NCI-H1417 treated with DMSO at 0.1 percent for 48 hours (cell line): ENCODE measurements at regions not wholly inside any gene's neighbourhood (a gene's known extent, or its start where the extent isn't known, plus 50 kb on each side); places are given as distances from the start of the nearest gene placed in this dataset.

ENCODE experiments used
- DNase-seq: peaks from one replicate; lab custom pipeline; 2025; lab: John Stamatoyannopoulos, UW

DNA sequence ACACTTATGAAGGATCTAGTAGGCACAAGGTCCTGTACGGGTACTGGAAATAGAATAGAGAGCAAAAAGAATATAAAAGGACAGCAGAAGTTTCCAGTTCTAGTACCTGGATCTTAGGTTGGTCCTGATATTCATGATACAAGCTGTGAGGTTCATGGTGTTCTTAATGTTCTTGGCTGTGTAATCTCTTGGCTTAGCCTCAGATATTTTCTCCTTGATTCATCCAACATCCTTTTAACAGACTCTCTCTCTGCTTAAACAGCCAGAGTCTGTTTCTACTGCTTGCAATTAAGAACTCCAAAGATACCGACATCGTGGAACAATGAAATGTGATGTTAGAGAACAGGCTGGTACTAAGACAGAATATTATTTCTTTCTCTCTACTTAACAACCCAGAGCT is 49.9 kb downstream of the CNTN3 start:
- no peak for DNase-seq

DNA sequence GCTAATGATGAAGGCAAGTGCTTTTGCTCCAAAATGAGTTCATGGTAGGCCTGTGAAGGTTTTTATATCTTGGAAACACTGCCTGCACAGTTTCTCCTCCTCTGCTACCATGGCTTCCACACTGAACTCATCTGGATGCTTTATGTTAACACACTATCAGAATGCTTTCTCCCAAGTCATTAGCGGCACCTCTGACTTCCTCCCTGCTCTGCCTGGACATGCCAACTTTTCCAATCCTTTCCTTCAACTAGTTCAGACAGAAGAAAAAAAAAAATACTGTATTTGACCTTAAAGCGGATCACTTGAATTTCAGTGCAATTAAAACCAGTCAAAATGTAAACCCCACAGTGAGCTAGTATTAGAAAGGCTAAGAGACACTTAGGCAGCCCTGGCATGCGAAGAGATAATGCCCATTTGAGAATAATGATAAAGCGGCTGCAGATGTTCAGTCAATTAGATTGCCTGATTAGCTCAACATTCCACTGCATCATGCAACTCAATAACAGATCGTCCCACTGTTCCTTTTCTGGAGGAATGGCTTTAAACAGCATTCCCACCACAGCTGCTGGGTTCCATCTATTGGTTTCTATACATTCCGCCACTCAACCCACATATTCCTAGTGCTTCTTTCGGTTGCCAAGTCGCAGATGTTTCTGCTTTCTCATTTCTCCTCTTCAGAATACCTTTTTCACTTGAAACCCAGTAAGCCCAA is 51.7 kb downstream of the CNTN3 start:
- no peak for DNase-seq

DNA sequence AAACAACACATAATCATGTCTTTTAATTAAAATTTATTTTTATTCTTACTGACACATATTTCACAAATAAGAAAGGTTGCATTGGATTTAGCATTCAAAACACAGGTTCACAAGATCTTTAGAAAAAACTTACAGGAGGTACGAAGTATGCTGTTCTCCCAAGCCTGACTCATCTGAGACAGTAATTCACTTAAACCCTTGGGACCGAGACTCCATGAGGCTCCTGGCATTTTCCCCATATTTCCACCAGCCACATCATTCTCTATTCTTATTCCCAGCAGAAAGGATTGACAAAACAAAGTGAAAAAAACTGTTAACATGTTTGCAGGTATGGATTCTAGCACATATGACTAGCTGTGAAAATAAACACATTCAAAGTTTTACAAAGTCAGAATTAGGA is 52.6 kb downstream of the CNTN3 start:
- peak; percentile 27 for DNase-seq

DNA sequence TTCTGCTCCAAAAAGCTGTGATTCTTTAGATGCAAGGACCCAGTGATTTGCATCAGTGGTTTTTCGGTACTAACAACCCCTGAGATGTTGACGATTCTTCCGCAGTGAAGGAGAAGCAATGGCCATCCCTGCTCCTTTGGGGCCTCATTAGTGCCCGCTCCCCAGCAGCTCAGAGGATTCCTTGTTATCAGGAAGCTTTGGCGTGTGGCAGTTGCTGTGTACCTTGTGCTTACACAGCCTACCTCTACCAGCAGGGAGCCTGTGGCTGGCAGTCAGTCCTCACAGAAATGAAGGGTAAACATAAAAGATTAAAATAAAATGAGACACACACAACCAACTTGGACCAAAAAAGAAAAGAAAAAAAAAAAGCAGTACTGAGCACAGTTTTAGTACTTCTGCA is 55.2 kb downstream of the CNTN3 start:
- no peak for DNase-seq

DNA sequence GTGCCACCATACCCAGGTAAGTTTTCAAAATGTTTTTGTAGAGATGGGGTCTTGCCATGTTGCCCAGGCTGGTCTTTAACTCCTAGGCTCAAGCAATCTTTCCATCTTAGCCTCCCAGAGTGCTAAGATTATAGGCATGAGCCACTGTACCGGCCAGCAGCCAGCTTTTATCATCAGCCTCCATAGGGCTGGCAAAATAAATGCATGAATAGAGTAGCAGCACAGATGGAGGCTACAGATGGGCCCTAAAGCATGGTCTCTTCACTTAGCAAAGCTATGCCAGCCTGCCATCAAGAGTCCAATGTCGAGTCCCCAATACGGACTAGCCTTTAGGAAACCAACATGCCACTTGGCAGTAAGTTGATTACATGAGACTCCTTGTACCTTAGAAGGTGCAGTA is 63.8 kb downstream of the CNTN3 start:
- no peak for DNase-seq

DNA sequence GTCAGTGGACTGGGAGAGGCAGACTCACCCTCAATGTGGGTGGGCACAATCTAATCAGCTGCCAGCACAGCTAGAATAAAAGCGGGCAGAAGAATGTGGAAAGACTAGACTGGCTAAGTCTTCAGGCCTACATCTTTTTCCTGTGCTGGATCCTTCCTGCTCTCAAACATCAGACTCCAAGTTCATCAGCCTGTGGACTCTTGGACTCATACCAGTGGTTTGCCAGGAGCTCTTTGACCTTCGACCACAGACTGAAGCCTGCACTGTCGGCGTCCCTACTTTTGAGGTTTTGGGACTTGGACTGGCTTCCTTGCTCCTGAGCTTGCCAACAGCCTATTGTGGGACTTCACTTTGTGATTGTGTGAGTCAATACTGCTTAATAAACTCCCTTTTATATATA is 68.0 kb downstream of the CNTN3 start:
- DNase-seq: no peak

DNA sequence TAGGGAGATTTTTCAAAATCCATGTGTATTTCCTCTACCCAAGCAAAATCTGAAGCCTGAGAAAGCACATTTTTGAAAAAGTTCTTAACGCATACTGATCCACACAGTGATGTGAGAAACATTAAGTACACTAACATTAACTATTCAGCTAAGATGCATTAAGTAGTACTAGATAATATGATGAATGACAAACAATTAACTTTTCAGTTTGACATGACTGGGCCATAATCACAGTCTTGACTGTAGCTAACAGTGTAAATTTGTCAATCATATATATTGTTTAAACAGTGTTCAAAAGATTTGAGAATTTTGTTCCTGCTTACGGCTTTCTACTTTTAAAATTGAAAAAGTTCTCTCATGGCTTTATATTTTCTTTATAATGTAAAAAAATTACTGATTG is 72.0 kb downstream of the CNTN3 start:
- DNase-seq: no peak

DNA sequence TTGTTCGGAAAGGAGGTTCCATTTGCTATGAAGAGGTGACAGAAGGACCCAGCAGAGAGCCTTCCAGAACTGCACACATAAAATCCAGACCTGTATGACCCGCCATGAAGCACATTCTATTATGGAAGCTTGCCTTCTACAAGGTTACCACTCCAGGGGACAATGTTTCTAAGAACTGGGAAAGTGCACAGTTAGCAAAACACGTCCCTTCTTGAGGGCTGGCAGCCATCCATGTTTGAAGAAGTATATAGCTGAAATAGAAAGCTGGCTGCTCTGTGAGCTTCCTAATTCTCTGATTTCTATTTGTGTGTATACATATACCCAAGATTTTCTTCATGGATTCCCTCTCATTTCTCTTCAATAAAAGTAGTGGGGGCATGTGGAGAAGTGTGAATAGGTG is 74.6 kb downstream of the CNTN3 start:
- DNase-seq: no peak

DNA sequence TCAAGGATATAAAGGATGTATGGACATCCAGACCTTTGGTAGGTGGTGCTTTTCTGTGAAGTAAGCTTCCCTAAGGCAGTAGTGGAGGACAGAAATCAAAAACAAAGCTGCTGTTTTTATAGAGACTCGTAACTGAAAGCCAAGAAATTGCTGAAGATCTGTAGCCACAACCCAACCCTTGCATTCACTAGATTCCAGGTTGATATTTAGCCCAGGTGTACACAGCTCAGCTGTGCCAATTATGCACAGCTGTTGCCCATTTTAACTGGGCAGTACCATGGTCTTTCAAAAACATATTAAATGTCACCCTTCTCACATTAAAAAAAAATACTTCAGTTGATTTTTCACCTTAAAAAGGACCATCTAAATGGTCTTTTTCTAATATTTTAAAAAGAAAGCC is 75.8 kb downstream of the CNTN3 start:
- DNase-seq: no peak

DNA sequence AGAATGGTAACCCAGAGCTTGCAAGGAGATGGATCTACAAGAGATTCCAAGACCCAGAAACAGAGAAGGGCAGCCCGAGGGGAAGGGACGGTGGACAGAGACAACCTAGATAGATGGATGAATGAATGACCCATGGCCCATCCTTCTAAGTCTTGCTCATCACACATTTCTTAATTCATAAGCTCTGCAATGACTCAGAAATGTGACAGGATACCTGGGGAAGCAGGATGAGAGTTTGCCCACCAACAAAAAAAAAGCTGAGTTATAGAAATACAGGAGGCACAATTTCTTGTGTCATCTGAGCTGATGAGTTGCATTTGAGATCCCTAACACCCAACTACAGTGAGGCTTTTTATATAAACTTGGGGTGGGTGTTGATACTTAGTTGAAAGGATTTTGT is 76.6 kb downstream of the CNTN3 start:
- no peak for DNase-seq

DNA sequence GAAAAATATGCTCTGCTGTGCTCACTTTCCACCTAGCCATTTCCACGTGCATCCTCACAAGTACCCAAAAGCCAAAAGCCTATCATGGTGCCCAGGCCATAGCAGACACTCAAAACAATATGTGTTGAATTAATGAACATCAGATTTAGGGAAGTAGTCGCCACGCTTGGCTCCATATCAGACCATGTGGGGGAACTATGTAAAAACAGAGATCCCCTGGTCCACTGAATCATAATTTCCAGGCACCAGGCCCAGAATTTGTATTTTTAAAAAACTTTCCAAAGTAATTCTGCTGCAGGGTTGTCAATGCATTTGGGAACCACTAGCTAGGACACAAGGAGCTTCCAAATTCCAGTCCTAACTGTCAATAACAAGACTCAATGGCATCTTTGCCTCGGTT is 77.3 kb downstream of the CNTN3 start:
- DNase-seq: no peak

DNA sequence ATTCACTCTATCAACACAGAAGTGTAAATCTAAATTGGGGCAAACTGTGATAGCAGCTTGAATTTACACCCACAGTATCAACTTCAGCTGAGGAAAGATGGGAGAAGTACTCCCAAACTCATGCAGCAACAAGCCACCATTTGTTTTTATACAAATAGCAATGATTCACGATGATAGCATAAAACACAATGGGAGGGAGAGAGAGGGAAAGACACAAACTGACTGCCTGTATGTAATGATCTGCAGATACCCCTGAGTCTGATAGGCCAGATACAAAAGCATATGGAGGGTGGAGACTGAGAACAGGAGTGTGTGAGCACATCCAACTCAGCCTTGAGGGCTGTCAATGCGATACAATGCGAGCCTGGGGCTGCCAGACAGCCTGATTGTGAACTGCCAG is 79.2 kb downstream of the CNTN3 start:
- DNase-seq: no peak

DNA sequence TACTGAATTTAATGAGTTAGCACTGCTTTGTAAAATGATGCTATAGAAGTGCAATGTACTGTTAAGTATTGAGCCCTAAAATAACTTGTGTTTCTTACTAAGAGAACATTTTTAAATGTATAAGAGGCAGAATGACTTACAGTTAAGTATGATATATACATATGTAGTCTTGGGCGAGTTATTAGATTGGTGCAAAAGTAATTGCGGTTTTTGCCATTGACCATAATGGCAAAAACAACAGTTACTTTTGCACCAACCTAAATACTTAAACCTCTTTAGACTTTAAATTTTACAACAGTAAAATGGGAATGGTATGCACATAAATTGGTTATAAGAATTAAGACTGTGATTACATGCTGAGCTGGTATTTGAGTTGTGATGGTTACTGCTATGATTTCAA is 79.8 kb downstream of the CNTN3 start:
- no peak for DNase-seq

DNA sequence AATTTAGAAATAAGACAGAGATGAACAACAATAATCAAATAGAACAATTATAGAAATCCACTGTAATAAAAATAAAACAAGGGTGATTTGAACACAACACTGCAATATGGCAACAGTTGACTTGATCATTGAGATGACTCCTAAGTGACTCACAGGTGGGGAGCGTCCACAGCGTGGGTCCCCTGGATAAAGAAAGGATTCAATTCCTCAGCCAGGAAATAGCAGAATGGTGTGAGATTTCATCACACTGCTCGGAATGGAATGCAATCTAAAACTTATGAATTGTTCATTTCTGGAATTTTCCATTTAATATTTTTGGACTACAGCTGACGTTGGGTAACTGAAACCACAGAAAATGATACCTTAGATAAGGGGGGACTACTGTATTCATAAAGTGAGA is 82.0 kb downstream of the CNTN3 start:
- DNase-seq: no peak

DNA sequence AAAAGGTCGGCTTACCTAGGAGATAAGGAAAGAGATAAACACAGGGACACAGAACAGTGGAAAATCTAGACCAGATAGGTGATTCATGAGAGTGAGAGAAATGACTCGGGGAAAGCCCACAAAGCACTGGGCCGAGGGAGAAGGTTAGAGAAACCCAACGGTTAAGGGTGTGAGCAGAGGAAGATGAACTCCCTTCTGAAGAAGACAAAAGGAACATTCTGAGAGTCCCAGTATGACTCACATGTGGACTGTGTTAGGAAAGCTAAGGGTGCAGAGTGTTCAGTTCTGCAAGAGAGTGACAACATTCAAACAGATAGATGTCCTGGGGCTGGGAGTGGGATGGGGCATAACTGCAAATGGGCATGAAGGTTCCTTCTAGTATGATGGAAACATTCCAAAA is 83.0 kb downstream of the CNTN3 start:
- no peak for DNase-seq

DNA sequence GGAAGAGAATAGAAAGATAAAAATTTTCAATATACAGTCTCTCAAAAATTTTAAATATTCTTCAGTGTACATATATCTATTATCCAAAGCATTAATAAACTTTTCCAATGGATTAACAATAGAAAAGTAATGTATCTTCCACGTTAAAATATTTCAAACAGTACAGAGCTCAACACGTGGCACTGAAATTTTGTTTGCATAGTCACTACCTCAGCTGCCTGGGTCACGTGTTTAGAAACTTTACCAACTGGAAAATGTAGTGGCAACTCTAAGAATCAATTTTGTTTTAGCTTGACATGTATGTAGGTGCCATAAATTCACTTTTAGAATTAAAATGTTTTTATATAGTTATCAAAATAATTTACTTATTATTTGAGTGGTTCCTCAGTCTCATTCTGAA is 85.3 kb downstream of the CNTN3 start:
- no peak for DNase-seq

DNA sequence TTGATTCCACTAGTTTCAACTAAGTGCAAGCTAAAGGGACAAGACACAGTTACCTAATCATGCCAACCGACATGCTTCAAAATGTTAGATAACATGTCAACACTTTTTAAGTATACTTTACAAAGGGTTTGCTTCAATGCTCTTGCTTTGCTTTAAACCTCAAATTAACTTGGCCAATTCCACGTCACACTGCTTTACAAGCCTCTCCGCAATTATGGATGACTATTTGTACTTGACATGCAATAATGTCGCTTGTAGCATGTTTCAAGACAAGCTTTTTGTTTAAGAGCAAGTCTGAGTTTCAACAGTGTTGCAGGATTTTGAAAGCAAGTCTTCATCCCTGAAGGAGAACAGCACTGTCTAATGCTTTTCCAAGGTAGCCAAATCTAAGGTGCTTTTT is 86.9 kb downstream of the CNTN3 start:
- DNase-seq: no peak

DNA sequence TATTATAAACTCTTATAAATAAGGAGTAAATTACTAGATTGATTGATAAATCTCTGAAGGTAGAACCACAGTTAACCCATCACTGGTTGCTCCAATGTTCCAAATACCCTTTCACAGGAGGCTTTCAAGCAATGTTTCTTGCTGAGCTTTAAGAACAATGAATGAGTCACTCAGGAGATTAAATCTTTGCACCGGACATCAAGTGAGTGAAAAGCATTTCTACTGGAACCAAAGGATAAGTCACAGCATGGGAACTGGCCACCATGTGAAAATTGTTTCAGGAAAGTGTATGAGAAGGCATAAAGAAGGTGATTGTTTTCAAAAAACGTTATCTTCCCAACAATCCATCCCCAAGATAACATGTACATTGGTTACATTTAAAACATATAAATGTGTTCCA is 90.6 kb downstream of the CNTN3 start:
- no peak for DNase-seq

DNA sequence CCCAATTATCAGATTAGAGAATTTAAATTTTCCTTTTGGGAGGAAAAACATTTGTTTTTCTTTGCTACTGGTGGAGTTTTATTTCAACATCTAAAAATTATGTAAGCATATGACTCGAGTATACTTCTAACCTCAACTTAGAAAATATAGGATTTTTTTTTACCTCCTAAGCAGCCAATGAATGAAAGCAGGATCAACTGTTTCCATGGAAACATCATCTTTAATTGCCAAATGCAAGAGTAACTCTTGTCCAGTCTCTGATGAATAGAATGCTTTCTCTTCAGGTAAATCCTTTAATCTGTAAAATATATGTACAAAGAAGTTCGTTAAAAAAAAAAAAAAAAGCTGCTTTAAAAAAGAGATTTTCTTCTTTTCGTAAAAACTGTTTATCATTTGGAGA is 93.6 kb downstream of the CNTN3 start:
- DNase-seq: no peak

DNA sequence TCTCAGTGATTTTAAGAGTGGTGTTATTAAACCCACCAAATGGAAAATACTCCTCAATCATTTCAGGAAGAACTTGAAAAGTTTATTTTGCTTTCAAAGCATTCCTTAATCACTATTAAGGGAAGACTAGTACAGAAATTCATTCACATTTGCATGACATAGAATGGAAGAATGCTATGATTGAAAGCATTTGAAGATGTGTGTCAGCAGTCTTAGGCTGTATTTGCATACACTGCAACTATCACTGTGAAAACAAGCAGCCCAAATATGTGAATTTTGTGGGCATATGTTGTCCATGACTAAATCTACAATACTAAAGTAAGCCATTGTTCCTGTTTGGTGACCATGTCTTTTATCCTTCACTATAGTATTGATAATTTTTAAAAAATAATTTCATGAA is 95.8 kb downstream of the CNTN3 start:
- DNase-seq: no peak

DNA sequence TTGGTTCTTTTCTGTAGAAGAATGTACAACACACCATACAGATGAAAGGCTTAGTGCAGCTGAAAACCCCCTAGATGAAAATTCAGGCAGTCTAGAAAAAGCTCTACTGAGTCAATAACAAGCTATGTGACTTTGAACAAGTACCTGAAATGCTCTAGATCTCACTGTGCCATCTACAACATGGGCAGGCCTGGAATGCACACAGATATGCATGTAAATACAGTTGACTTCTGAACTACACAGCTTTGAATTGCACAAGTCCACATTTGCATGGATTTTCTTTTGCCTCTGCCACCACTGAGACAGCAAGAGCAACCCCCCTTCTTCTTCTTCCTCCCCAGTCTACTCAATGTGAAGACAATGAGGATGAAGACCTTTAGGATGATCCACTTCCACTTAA is 98.4 kb downstream of the CNTN3 start:
- no peak for DNase-seq

DNA sequence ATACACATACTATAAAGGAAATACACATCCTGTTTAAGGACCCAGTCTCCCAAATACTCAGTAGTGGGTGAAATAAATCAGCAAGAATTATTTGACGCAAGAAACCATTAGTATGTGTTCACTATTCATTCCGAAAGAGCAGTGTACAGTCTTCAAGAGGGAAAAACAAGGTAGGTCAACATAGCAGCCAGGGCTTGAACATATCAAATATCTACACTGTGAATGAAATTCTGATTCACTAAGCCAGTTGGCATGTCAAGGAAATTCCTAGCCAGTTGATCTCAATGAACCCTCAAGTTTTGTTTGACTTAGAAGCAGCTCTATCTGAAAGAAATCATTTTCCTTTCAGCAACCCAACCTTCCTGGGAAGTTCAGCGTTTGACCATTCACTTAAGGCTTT is 99.0 kb downstream of the CNTN3 start:
- DNase-seq: no peak

DNA sequence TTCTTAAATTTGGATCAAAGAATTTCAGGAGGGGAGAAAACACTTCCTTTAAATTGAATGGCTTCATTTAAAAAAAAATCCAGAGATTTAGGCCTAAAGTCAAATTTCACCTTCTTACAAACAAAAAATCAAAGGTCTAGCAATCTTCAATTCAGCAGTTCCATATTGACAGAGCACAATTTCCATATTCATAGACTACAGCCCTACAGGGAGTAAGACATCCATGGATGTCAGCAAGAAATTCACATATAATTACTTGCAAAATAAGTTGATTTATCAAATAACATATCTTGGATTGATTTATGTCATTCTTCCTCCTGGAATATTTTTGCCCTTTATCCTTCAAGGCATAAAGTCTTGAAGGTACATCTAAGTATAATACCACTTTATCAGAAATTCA is 103.4 kb downstream of the CNTN3 start:
- DNase-seq: no peak

DNA sequence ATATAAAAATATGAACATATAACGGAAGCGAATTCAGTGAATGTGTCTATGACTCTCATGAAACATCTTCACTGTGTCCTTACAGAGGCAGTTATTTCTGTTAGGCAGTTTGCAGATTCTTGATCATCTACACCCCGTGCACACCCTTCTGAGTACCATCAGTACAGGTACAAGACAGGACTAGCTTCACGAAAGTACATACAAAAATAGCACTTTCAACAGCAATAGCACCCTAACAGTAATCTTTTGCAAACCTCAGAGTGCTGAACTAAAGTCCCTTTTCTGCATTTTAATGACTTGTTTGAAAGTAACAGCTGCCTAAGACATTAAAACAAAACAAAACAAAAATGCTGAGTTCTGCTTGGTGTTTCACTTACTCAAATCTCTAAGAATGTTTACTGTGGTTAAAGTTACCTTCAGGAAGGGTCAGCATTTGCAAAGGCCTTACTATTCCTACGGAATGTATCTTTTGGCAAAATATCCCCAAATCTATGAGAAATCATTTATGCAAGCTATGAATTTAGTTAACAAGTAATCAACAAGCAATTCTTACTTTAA is 104.1 kb downstream of the CNTN3 start:
- DNase-seq: no peak

DNA sequence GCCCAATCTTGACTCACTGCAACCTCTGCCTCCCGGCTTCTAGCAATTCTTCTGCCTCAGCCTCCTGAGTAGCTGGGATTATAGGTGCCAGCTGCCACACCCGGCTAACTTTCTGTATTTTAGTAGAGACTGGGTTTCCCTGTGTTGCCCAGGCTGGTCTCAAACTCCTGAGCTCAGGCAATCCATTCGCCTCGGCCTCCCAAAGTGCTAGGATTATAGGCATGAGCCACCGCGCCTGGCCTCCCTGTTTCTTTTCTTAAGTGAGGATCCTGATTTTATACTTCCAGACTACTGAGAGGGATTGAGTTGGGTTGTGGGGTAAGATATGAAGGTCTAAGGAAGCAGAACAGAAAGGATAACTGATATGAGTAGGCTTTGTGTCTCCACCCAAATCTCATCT is 106.8 kb downstream of the CNTN3 start:
- DNase-seq: no peak
